SU-DHL-6 (cell line): ENCODE measurements at regions not wholly inside any gene's neighbourhood (a gene's known extent, or its start where the extent isn't known, plus 50 kb on each side); places are given as distances from the start of the nearest gene placed in this dataset.

Experiments
- H2AFZ ChIP-seq: fragments of 200-600 bp; sonication (generic); 2 replicates; pipeline ENCODE4 v1.6.1; 2014; ENCODE audit warnings: low read depth, mild to moderate bottlenecking, moderate library complexity, mixed read lengths, antibody characterized with exemption, low read length; ENCODE audit not compliant: severe bottlenecking
- H3F3A ChIP-seq: fragments of 200-600 bp; shearing (Covaris generic); 2 replicates; pipeline ENCODE4 v1.6.0; 2016; ENCODE audit warnings: antibody characterized with exemption, mild to moderate bottlenecking; ENCODE audit not compliant: insufficient read depth
- H3K27ac ChIP-seq: fragments of 200-600 bp; sonication (generic); 2 replicates; pipeline ENCODE4 v1.5.1; 2016; ENCODE audit warnings: low read depth, mild to moderate bottlenecking, low read length, moderate library complexity, mixed read lengths
- H3K27me3 ChIP-seq: fragments of 200-600 bp; sonication (generic), shearing (Covaris generic); 2 replicates; pipeline ENCODE4 v1.6.0; 2014; ENCODE audit warnings: mild to moderate bottlenecking, low read length
- H3K36me3 ChIP-seq: fragments of 200-600 bp; sonication (generic); 2 replicates; pipeline ENCODE4 v1.6.1; 2014; ENCODE audit warnings: mild to moderate bottlenecking, low read length, mixed read lengths
- H3K4me2 ChIP-seq: fragments of 300-600, 200-600 bp; shearing (Covaris generic), sonication (generic); 2 replicates; pipeline ENCODE4 v1.6.0; 2014; ENCODE audit warnings: low read length, low read depth, mild to moderate bottlenecking; ENCODE audit not compliant: poor library complexity, severe bottlenecking
- H3K4me3 ChIP-seq: fragments of 200-600 bp; sonication (generic); 2 replicates; pipeline ENCODE4 v1.5.1; 2014; ENCODE audit warnings: antibody characterized with exemption, low read length, mild to moderate bottlenecking, mixed read lengths; ENCODE audit not compliant: insufficient read depth, poor library complexity, severe bottlenecking
- H3K79me2 ChIP-seq: fragments of 200-600 bp; sonication (generic); 2 replicates; pipeline ENCODE4 v1.6.1; 2014; ENCODE audit warnings: mild to moderate bottlenecking, low read length, moderate library complexity; ENCODE audit not compliant: insufficient read depth
- H3K9ac ChIP-seq: fragments of 200-600 bp; sonication (generic); 2 replicates; pipeline ENCODE4 v1.7.0; 2014; ENCODE audit warnings: mild to moderate bottlenecking, low read length
- H3K9me2 ChIP-seq: fragments of 200-600 bp; sonication (generic); replicated peaks from 2 replicates; pipeline ENCODE4 v1.6.1; 2014; ENCODE audit warnings: low read length; ENCODE audit not compliant: insufficient read depth
- H3K9me3 ChIP-seq: fragments of 200-600 bp; sonication (generic); 2 replicates; pipeline ENCODE4 v1.6.1; 2014; ENCODE audit warnings: low read length, mixed read lengths; ENCODE audit not compliant: insufficient read depth
- H4K20me1 ChIP-seq: fragments of 200-600 bp; sonication (generic); 2 replicates; pipeline ENCODE4 v1.6.1; 2014; ENCODE audit warnings: low read depth, mild to moderate bottlenecking, antibody characterized with exemption, low read length, moderate library complexity, mixed read lengths
- EZH2phosphoT487 ChIP-seq: fragments of 200-600 bp; sonication (generic), shearing (Covaris generic); conservative IDR thresholded peaks from 2 replicates; pipeline ENCODE4 v1.6.1; 2018; ENCODE audit warnings: mild to moderate bottlenecking, antibody characterized with exemption, low read length, moderate library complexity, mixed read lengths
- TF ChIP-seq, protein P1 (sequence below): fragments of 200-600 bp; sonication (generic); IDR thresholded peaks from one replicate; pipeline ENCODE4 v1.5.1; 2017; ENCODE audit warnings: antibody characterized with exemption, mild to moderate bottlenecking, low read length, moderate library complexity; ENCODE audit not compliant: insufficient read depth, poor library complexity, severe bottlenecking

DNA sequence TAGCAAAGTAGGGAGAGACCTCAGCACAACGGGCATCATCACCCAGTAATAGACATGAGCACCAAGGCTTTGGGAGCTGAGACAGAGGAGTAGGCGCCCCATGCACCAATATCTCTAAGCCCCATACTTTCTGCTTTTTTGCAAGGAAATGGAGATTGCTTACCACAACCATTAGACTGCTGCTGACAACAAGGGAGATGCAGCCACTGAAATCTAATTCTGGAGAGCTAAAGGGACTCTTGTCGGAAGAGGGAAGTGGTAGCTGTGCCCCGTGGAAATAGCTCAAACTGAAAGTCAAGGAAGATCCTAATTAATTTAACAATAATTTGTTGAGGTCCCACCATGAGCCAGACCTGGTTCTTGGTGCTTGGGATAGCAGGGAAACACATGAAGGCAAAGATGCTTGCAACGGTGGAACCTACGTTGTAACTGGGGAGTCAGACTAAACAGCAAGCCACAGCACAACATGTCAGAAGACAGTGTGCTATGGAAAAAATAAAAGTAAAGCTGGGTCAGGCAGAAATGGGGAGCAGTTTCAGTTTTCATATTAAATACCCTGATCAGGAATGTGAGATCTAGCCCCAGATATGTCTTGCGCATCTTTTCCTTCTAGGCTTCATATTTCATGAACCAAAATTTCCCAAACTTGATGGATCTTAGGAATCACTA, 1131.0 kb downstream of the BCL11B start:
- no peaks in the 10 kb centered on the region for H3K36me3 ChIP-seq
- TF ChIP-seq EZH2phosphoT487 = no peak
- TF ChIP-seq, protein P1, sequence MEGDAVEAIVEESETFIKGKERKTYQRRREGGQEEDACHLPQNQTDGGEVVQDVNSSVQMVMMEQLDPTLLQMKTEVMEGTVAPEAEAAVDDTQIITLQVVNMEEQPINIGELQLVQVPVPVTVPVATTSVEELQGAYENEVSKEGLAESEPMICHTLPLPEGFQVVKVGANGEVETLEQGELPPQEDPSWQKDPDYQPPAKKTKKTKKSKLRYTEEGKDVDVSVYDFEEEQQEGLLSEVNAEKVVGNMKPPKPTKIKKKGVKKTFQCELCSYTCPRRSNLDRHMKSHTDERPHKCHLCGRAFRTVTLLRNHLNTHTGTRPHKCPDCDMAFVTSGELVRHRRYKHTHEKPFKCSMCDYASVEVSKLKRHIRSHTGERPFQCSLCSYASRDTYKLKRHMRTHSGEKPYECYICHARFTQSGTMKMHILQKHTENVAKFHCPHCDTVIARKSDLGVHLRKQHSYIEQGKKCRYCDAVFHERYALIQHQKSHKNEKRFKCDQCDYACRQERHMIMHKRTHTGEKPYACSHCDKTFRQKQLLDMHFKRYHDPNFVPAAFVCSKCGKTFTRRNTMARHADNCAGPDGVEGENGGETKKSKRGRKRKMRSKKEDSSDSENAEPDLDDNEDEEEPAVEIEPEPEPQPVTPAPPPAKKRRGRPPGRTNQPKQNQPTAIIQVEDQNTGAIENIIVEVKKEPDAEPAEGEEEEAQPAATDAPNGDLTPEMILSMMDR = no peak
- no peaks in the 10 kb centered on the region for H4K20me1 ChIP-seq
- H3F3A ChIP-seq = no peaks in the 10 kb centered on the region
- no peaks in the 10 kb centered on the region for H3K9me3 ChIP-seq
- no peak overlapping the region for H3K9ac ChIP-seq
- no peaks in the 10 kb centered on the region for H3K27me3 ChIP-seq
- no peak overlapping the region for H2AFZ ChIP-seq
- H3K79me2 ChIP-seq = no peaks in the 10 kb centered on the region
- no peaks in the 10 kb centered on the region for H3K9me2 ChIP-seq
- no peak overlapping the region for H3K4me2 ChIP-seq
- no peak overlapping the region for H3K27ac ChIP-seq
- H3K4me3 ChIP-seq = no peak overlapping the region

DNA sequence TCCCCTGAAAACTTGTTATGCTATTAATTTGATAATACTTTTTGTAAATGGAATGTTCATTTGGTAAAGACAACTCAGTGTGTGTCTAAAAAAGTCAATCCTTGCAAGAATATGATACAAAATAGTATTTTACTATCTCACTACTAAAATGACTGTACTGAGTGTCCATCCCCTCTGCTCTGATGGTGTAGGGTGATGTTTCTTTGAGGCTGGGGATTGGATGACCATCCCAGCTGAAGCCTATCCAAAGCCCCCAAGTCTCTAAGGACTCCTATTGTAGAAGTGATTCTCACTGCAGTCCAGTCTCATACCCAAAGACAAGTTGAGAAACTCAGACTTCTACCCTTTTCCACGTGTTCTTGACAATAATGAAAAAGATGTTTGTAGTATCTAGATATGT, 1128.4 kb downstream of the BCL11B start:
- H3K27ac ChIP-seq = no peak overlapping the region
- no peaks in the 10 kb centered on the region for H3F3A ChIP-seq
- no peaks in the 10 kb centered on the region for H3K27me3 ChIP-seq
- no peaks in the 10 kb centered on the region for H3K9me3 ChIP-seq
- no peak overlapping the region for H2AFZ ChIP-seq
- no peak overlapping the region for H3K4me2 ChIP-seq
- TF ChIP-seq EZH2phosphoT487 = no peak
- TF ChIP-seq, protein P1 = no peak
- H3K4me3 ChIP-seq = no peak overlapping the region
- H3K9ac ChIP-seq = no peak overlapping the region
- H4K20me1 ChIP-seq = no peaks in the 10 kb centered on the region
- H3K79me2 ChIP-seq = no peaks in the 10 kb centered on the region
- no peaks in the 10 kb centered on the region for H3K9me2 ChIP-seq
- H3K36me3 ChIP-seq = no peaks in the 10 kb centered on the region

GRCh38 chr14:98144964-98145363, 1127.0 kb downstream of the BCL11B start:
- H3K4me2 ChIP-seq = no peak overlapping the region
- no peaks in the 10 kb centered on the region for H3K79me2 ChIP-seq
- H3K27ac ChIP-seq = no peak overlapping the region
- no peaks in the 10 kb centered on the region for H4K20me1 ChIP-seq
- H3F3A ChIP-seq = no peaks in the 10 kb centered on the region
- no peaks in the 10 kb centered on the region for H3K36me3 ChIP-seq
- no peaks in the 10 kb centered on the region for H3K9me2 ChIP-seq
- no peaks in the 10 kb centered on the region for H3K9me3 ChIP-seq
- H3K4me3 ChIP-seq = no peak overlapping the region
- H3K27me3 ChIP-seq = no peaks in the 10 kb centered on the region
- no peak overlapping the region for H3K9ac ChIP-seq
- no peak overlapping the region for H2AFZ ChIP-seq
- TF ChIP-seq EZH2phosphoT487 = no peak
- TF ChIP-seq, protein P1 = no peak
